Cerebellar nuclear complex (tissue), 1 donor: ENCODE measurements at regions not wholly inside any gene's neighbourhood (a gene's known extent, or its start where the extent isn't known, plus 50 kb on each side); places are given as distances from the start of the nearest gene placed in this dataset.

Source experiments
- DNase-seq, 2 experiments: peaks; one replicate each; lab custom pipeline; 2025; lab: John Stamatoyannopoulos, UW

DNA sequence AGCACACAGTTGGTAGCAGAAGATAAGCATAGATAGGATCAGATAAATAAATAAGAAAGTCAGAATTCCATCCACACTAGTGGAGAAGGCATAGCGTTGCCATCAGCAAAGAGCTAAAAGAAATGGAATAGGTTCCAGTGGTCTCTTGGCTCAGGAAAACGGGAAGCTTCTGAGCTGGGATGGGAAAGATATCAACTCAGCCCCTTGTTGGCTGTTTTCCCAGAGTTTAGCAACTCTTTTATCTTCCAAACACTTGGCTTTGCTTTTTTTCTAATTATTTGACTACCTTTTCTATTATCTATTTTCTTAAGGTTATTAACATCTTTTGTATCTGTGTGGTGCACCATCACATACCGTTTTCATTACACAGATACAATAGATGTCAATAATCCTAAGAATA, 445.7 kb upstream of the TRPC7 start:
- no peak for DNase-seq

DNA sequence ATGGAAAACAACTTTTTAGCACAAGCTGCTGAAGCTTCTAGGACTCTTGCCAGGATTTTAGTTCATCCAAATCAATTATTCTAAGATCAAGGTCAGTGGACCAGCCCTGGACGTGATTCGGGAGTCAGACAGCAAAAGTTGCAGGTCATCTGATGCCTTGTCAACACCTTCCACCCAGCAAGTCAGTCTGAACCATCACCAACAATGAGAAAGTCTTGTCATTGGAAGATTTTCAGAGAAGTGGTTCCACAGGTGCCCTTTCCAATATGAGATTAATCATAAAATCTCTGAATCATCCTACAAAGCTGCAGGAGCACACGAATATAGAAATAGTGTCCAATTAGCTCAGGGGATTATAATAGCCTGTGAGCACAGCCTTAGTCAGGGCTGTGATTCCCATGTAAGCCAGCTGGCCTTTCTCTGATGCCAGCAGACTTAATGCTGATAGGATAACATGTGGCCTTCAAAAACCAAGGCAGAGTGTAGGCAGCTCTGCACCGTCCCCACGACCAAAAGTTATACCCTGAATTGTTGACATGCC, 445.0 kb upstream of the TRPC7 start:
- DNase-seq: no peak

DNA sequence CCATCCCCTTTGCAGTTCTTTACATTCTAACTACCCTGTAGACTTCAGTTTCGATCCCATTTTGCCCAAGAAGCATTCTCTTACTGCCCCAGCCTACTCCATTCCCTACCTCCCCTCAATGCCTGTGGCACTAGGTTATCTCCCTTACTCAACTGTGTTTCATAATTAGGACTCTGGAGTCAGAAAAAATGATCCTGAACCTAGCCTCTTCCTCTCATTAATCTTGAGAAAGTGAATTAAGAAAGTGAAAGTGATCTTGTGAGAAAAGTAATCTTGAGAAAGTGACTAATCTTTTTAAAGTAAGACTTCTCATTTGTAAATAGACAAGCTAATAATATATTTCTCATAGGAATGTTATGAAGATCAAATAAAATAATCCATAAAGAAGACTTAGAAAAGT, 444.0 kb upstream of the TRPC7 start:
- no peak for DNase-seq

DNA sequence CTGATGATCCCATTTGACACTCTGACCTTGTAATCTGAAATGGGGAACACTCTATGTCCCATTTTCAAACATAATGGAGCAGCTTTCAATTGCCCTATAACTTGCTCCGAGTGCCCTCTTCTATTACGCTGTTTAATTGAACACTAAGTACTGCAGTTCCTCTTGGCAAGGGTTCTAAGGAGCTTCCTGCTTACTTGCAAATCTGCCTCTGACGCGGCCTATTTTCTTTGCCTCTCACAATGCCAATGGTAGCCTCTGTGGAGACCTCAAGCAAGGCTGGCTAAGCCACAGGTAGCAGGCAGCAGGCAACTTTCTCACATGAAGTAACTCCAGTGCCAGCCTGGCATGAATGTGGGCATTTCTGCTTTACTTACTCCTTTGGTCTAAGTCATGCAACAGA, 443.4 kb upstream of the TRPC7 start:
- DNase-seq: no peak

- no peak for DNase-seq
These were observed 440.1 kb upstream of the TRPC7 start for GRCh38 chr5:136805466-136805865.

GRCh38 chr5:136802383-136802782, 437.0 kb upstream of the TRPC7 start:
- peak in 1 of 2 experiments; percentile 59 for DNase-seq

GRCh38 chr5:136799806-136800372, 434.5 kb upstream of the TRPC7 start:
- DNase-seq: no peak

GRCh38 chr5:136793300-136793699, 428.0 kb upstream of the TRPC7 start:
- DNase-seq: no peak

GRCh38 chr5:136781464-136781863, 416.1 kb upstream of the TRPC7 start:
- no peak for DNase-seq

DNA sequence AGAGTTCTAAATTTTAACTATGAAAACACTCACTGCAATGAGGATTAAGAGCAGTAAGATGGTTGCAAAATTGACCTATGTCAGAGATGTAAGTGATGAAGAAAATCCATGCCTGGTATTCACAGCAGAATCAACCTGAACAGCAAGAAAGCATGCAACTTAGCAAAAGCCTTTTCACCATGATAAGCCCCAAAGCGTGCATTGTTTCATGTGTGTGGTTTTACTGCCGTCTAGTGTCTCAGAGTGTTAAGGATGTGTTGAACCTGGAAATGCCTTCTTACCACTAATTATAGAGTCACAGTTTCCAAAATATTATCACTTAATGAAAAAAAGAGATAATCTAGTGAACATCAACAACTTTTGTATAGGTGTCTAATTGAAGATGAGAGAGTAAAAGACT, 415.2 kb upstream of the TRPC7 start:
- DNase-seq: no peak

- no peak for DNase-seq
These were observed 410.9 kb upstream of the TRPC7 start for GRCh38 chr5:136776022-136776927.

- DNase-seq: no peak
These were observed 407.1 kb upstream of the TRPC7 start for GRCh38 chr5:136772491-136772890.

- peak in 1 of 2 experiments; percentile 63 for DNase-seq
These were observed 404.7 kb upstream of the TRPC7 start for GRCh38 chr5:136769900-136770684.

DNA sequence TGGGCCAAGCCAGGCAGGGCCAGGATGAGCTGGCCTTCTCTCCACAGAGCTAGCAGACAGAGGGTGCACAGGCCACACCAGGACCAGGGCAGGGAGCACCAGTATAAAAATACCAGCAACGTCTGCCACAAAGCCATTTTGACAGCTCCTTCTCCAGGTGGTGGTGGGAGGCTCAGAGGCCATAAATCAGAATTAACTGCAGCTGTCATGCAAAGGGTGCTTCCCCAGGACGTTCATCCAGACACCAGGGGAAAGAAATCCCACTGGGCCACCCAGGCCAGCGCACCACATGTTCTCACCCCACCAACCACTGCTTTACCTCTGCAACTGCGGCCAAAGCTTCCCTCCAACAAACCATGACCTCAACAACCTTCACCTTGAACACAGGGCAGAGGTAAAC, 403.7 kb upstream of the TRPC7 start:
- DNase-seq: no peak

DNA sequence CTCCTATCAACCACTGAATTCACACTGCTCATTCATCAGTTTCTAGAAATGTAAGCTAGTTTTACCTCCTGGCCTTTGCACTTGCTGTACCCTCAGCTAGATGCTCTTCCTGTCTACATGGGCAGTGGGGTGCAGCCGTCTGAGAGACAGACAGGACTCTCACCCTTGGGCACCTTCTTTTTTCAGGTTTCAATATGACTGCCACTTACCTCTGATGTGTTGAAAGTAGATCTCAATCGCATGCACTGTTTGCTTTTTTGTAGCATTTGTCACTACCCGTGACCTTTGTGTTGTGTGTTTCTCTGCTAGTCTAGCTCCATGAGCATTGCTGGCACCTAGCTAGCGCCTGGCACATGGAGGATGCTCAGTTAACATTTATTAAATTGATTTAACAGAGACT, 403.1 kb upstream of the TRPC7 start:
- DNase-seq: no peak

- DNase-seq: no peak
These were observed 401.1 kb upstream of the TRPC7 start for GRCh38 chr5:136766456-136766855.

- DNase-seq: no peak
These were observed 399.3 kb upstream of the TRPC7 start for GRCh38 chr5:136764601-136765000.

DNA sequence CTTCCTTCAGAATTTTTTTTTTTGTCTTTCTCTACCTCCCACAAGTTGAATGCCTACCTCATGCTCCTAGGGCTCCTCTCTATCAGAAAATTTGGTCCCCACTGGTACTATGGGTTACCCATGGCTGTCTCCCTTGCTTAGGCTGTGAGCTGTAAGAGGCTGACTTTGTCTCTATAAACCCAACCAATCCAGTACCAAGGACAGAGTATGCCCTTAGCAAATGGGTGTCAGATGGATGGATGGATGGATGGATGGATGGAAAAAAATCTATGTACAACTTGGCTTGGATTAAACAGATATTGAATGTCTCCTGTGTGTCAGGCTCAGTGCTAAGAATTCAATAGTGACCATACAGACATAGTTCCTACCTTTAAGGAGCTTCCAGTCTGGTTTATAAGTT, 398.2 kb upstream of the TRPC7 start:
- DNase-seq: no peak

DNA sequence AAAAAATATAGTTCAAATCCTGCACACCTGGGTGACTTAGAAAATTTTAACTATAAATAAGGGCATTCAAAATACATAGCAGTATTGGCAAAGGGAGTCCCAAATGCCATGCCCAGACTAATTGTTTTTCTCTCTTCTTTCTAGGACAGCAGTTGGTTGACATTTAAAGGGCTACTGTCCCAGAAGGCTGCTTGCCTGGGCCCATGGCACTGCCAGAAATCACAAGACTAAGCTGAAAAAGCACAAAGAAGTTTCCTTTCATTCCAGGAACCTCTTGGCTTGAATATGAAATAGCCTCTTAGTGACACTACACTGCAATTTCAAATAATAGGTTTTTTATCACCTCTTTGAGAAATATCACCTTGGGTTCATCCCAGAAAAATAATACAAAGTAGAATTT, 388.9 kb upstream of the TRPC7 start:
- no peak for DNase-seq

GRCh38 chr5:136750224-136750862, 385.0 kb upstream of the TRPC7 start:
- no peak for DNase-seq

GRCh38 chr5:136749016-136749415, 383.7 kb upstream of the TRPC7 start:
- DNase-seq: no peak

GRCh38 chr5:136743052-136743451, 377.7 kb upstream of the TRPC7 start:
- no peak for DNase-seq
